GM23338 (cell line): ENCODE measurements at regions not wholly inside any gene's neighbourhood (a gene's known extent, or its start where the extent isn't known, plus 50 kb on each side); places are given as distances from the start of the nearest gene placed in this dataset.

Experiments
- ATAC-seq: fragments of 200-7000 bp; cut with Tn5 transposase; 3 replicates; pipeline ENCODE4 v1.9.1; 2020
- DNase-seq: peaks from one replicate; pipeline ENCODE4 v3.0.0-alpha.2; 2015; ENCODE audit warnings: low spot score
- H2AFZ ChIP-seq: fragments of 200-600 bp; sonication (generic); 2 replicates; pipeline ENCODE4 v1.8.0; 2016; ENCODE audit warnings: antibody characterized with exemption, mild to moderate bottlenecking, moderate library complexity
- H3F3A ChIP-seq: fragments of 200-600 bp; sonication (generic); replicated peaks from 2 replicates; pipeline ENCODE4 v1.8.0; 2017; ENCODE audit warnings: antibody characterized with exemption, mixed run types, low read depth
- H3K27ac ChIP-seq: fragments of 200-600 bp; sonication (generic); 2 replicates; pipeline ENCODE4 v1.6.1; 2016; ENCODE audit warnings: low read depth
- H3K27me3 ChIP-seq: fragments of 200-600 bp; sonication (generic); 2 replicates; pipeline ENCODE4 v1.8.0; 2016; ENCODE audit warnings: mild to moderate bottlenecking, mixed run types, moderate library complexity; ENCODE audit not compliant: insufficient read depth
- H3K36me3 ChIP-seq: fragments of 200-600 bp; sonication (generic); 2 replicates; pipeline ENCODE4 v1.8.0; 2016; ENCODE audit warnings: mild to moderate bottlenecking; ENCODE audit not compliant: insufficient read depth
- H3K4me1 ChIP-seq: fragments of 200-600 bp; sonication (generic); 2 replicates; pipeline ENCODE4 v1.8.0; 2016; ENCODE audit warnings: mild to moderate bottlenecking, moderate library complexity; ENCODE audit not compliant: insufficient read depth
- H3K4me2 ChIP-seq: fragments of 200-600 bp; sonication (generic); 2 replicates; pipeline ENCODE4 v1.7.1; 2017; ENCODE audit warnings: mixed run types
- H3K4me3 ChIP-seq: fragments of 200-600 bp; sonication (generic); 2 replicates; pipeline ENCODE4 v1.6.1; 2016; ENCODE audit warnings: mixed run types
- H3K79me2 ChIP-seq: fragments of 200-600 bp; sonication (generic); replicated peaks from 2 replicates; pipeline ENCODE4 v1.8.0; 2017; ENCODE audit warnings: mild to moderate bottlenecking; ENCODE audit not compliant: insufficient read depth
- H3K9me2 ChIP-seq: fragments of 200-600 bp; sonication (generic); 2 replicates; pipeline ENCODE4 v1.8.0; 2017; ENCODE audit not compliant: insufficient read depth
- H4K20me1 ChIP-seq: fragments of 200-600 bp; sonication (generic); replicated peaks from 2 replicates; pipeline ENCODE4 v1.8.0; 2017; ENCODE audit warnings: mild to moderate bottlenecking; ENCODE audit not compliant: insufficient read depth
- H3K27ac Mint-ChIP-seq: 2 replicates; pipeline ENCODE4 v1.8.0; 2020; ENCODE audit warnings: inconsistent platforms, mild to moderate bottlenecking, moderate library complexity, mixed read lengths
- H3K27me3 Mint-ChIP-seq: 3 replicates; pipeline ENCODE4 v1.8.0; 2022; ENCODE audit warnings: low read depth, mild to moderate bottlenecking, moderate library complexity, mixed read lengths, inconsistent platforms; ENCODE audit not compliant: insufficient read depth, poor library complexity
- H3K36me3 Mint-ChIP-seq: 3 replicates; pipeline ENCODE4 v1.8.0; 2021; ENCODE audit warnings: low read depth, mild to moderate bottlenecking, inconsistent platforms, moderate library complexity, mixed read lengths
- H3K4me1 Mint-ChIP-seq: 3 replicates; pipeline ENCODE4 v1.8.0; 2020; ENCODE audit warnings: mild to moderate bottlenecking, inconsistent platforms, mixed read lengths
- H3K4me3 Mint-ChIP-seq: 3 replicates; pipeline ENCODE4 v1.8.0; 2021; ENCODE audit warnings: moderate library complexity, mild to moderate bottlenecking, inconsistent platforms, mixed read lengths
- H3K9me3 Mint-ChIP-seq: 3 replicates; pipeline ENCODE4 v1.8.0; 2020; ENCODE audit warnings: moderate library complexity, mild to moderate bottlenecking, inconsistent platforms, mixed read lengths
- CREB1 ChIP-seq: fragments of 250-450 bp; sonication (Bioruptor Pico); IDR thresholded peaks from 2 replicates; pipeline ENCODE4 v1.5.0; 2020; ENCODE audit warnings: low read depth, mild to moderate bottlenecking, moderate library complexity
- CTCF ChIP-seq, 2 experiments: fragments of 200-600 bp in 1 of 2; sonication (generic) in 1 of 2; conservative IDR thresholded peaks; 2 replicates each; pipeline versions ENCODE4 v1.5.1 to v1.6.1; 2016 to 2017; ENCODE audit warnings: antibody characterized with exemption in 2 of 2, low read depth in 2 of 2, mild to moderate bottlenecking in 2 of 2, moderate library complexity in 1 of 2
- ETS1 ChIP-seq: IDR thresholded peaks from 2 replicates; pipeline ENCODE4 v1.6.1; 2016; ENCODE audit warnings: antibody characterized with exemption
- REST ChIP-seq: IDR thresholded peaks from one replicate; pipeline ENCODE4 v1.6.1; 2018; ENCODE audit warnings: antibody characterized with exemption; ENCODE audit not compliant: unreplicated experiment
- ZNF462 ChIP-seq: fragments of 250-450 bp; sonication (Bioruptor Pico); IDR thresholded peaks from 2 replicates; pipeline ENCODE4 v1.5.0; 2020; ENCODE audit warnings: mild to moderate bottlenecking, moderate library complexity

GRCh38 chr7:25820432-25821040 is 331.5 kb upstream of the NFE2L3 start:
- Mint-ChIP-seq H3K9me3 (no peaks in the 10 kb centered on the region), H3K4me3 (no peak overlapping the region), H3K27me3 (no peaks in the 10 kb centered on the region), H3K36me3 (no peaks in the 10 kb centered on the region), H3K4me1 (0 out of 3 replicates have a peak, but pooled peaks cover 3% of the 10 kb centered on the region), H3K27ac (no peak overlapping the region; the same call in 1 of the 2 replicates)
- TF ChIP-seq CTCF (conservative IDR thresholded peaks at IDR 0.05; ENCODE audit: low read depth in 2 of 2) (peak; percentile 67 to 91), REST (no peak), ZNF462 (CRISPR knock-in tag) (no peak), ETS1 (no peak), CREB1 (CRISPR knock-in tag) (no peak)
- Histone ChIP-seq H3K4me1 (no peaks in the 10 kb centered on the region), H3K4me2 (no peak overlapping the region), H3F3A (no peaks in the 10 kb centered on the region), H3K27me3 (no peaks in the 10 kb centered on the region), H3K79me2 (no peaks in the 10 kb centered on the region), H3K9me2 (no peaks in the 10 kb centered on the region), H3K36me3 (no peaks in the 10 kb centered on the region), H3K4me3 (no peak overlapping the region), H4K20me1 (no peaks in the 10 kb centered on the region), H2AFZ (no peak overlapping the region), H3K27ac (no peak overlapping the region)
- ATAC-seq, result peak; percentile 48; the same call in 1 of the 3 replicates
- DNase-seq, result peak; percentile 64
